ENCODE measurements at regions not wholly inside any gene's neighbourhood (a gene's known extent, or its start where the extent isn't known, plus 50 kb on each side); places are given as distances from the start of the nearest gene placed in this dataset.
"Not testable (repeated sequence)": the region's sequence is repeated elsewhere in the genome, so short reads cannot be mapped to it uniquely, and the experiment has no call there.

DNA sequence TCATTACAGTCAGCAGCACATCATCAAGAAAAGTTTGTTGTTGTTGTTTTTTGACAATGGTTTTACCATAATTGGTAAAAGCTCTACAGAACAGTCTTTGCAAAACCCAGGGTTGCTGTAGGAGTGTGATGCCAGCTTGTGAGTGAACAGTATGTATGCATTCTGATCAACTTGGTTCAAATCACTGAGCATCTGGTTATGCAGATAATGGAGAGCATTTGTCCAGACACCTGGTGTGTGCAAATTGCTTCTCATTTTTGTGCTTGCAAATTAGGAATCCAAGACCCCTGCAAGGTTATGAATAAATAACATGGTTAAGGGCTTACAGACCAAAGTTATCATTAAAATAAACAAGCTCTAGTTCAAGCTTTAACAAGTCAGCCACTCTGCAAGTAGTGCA, 448.7 kb upstream of the ACTBL2 start:
- TF ChIP-seq POLR2AphosphoS5 (IDR thresholded peaks at IDR 0.05; ENCODE audit: low read depth, low read length) (no peak), POU2F2 (IDR thresholded peaks at IDR 0.05; ENCODE audit: low read depth, low read length) (no peak), POLR2A (IDR thresholded peaks at IDR 0.05; ENCODE audit: low read depth, low read length) (no peak), TAF1 (IDR thresholded peaks at IDR 0.05; ENCODE audit: low read depth, low read length) (no peak), SPI1 (IDR thresholded peaks at IDR 0.05; ENCODE audit: low read depth, low read length) (no peak), PAX5 (IDR thresholded peaks at IDR 0.05; ENCODE audit: insufficient read depth, low read length, severe bottlenecking) (no peak)
- no peak for DNase-seq (ENCODE audit: insufficient read length, low spot score)
- no peak for FAIRE-seq

DNA sequence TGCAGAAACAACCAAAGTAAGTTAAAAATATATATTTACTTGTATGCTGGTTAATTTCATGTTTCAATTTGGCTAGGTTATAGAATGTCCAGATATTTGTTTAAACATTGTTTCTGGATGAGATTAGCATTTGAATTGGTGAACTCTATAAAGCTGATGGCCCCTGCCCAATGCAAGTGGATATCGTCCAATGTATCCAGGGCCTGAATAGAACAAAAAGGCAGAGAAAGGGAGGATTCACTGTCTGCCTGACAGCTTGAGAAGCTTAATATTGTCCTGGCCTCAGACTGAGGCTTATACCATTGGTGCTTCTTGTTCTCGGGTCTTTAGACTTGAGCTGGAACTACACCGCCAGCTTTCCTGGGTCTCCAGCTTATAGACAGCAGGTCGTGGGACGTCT, 446.7 kb upstream of the ACTBL2 start:
- TF ChIP-seq PAX5 (IDR thresholded peaks at IDR 0.05; ENCODE audit: insufficient read depth, low read length, severe bottlenecking) (no peak), TAF1 (IDR thresholded peaks at IDR 0.05; ENCODE audit: low read depth, low read length) (no peak), POU2F2 (IDR thresholded peaks at IDR 0.05; ENCODE audit: low read depth, low read length) (no peak), POLR2AphosphoS5 (IDR thresholded peaks at IDR 0.05; ENCODE audit: low read depth, low read length) (no peak), SPI1 (IDR thresholded peaks at IDR 0.05; ENCODE audit: low read depth, low read length) (no peak)

DNA sequence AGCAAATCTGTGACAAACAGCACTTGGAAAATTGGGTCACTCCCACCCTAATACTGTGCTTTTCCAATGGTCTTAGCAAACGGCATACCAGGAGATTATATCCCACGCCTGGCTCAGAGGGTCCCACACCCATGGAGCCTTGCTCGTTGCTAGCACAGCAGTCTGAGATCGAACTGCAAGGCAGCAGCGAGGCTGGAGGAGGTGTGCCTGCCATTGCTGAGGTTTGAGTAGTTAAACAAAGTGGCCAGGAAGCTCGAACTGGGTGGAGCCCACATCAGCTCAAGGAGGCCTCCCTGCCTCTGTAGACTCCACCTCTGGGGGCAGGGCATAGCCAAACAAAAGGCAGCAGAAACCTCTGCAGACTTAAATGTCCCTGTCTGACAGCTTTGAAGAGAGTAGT, 440.5 kb upstream of the ACTBL2 start:
- FAIRE-seq; DNase-seq (ENCODE audit: insufficient read length, low spot score): not testable (repeated sequence)

More for the DNA sequence above, 446.7 kb upstream of the ACTBL2 start:
- DNase-seq (ENCODE audit: insufficient read length, low spot score), result no peak
- no peak for FAIRE-seq

GRCh38 chr5:57917004-57917403, 434.4 kb upstream of the ACTBL2 start:
- no peak for DNase-seq (ENCODE audit: insufficient read length, low spot score)
- FAIRE-seq, result no peak
- no peak for TF ChIP-seq POLR2AphosphoS5 (IDR thresholded peaks at IDR 0.05; ENCODE audit: low read depth, low read length)
- TF ChIP-seq TAF1 (IDR thresholded peaks at IDR 0.05; ENCODE audit: low read depth, low read length), result no peak
- TF ChIP-seq POU2F2 (IDR thresholded peaks at IDR 0.05; ENCODE audit: low read depth, low read length), result no peak
- no peak for TF ChIP-seq PAX5 (IDR thresholded peaks at IDR 0.05; ENCODE audit: insufficient read depth, low read length, severe bottlenecking)
- TF ChIP-seq SPI1 (IDR thresholded peaks at IDR 0.05; ENCODE audit: low read depth, low read length), result no peak
- TF ChIP-seq POLR2A (IDR thresholded peaks at IDR 0.05; ENCODE audit: low read depth, low read length), result no peak

DNA sequence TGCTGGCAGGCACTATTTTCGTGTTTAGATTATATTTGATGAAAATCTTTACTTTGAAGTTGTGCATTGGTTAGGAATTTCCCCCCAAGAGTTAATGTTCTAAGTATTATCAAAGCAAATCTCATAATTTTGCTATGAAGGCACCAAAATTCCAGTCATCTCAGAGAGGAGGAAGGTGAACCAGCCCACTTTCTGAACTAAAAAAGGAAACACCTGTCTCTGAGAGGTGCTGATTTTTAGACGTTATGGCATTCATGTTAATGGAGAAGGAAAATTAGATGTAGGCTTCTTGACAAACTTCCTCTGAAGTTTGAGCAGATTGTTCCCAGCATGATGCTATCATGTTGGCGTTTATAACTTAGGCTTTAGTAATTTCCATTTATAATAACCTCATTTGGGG, 432.9 kb upstream of the ACTBL2 start:
- DNase-seq (ENCODE audit: insufficient read length, low spot score), result no peak
- TF ChIP-seq POU2F2 (IDR thresholded peaks at IDR 0.05; ENCODE audit: low read depth, low read length), result no peak
- FAIRE-seq, result no peak

- no peak for TF ChIP-seq PAX5 (IDR thresholded peaks at IDR 0.05; ENCODE audit: insufficient read depth, low read length, severe bottlenecking)
- no peak for TF ChIP-seq POLR2AphosphoS5 (IDR thresholded peaks at IDR 0.05; ENCODE audit: low read depth, low read length)
- TF ChIP-seq TAF1 (IDR thresholded peaks at IDR 0.05; ENCODE audit: low read depth, low read length), result no peak
- TF ChIP-seq POU2F2 (IDR thresholded peaks at IDR 0.05; ENCODE audit: low read depth, low read length), result no peak
- no peak for TF ChIP-seq POLR2A (IDR thresholded peaks at IDR 0.05; ENCODE audit: low read depth, low read length)
- no peak for TF ChIP-seq SPI1 (IDR thresholded peaks at IDR 0.05; ENCODE audit: low read depth, low read length)
- DNase-seq (ENCODE audit: insufficient read length, low spot score) (no peak), FAIRE-seq (no peak)
Measured at GRCh38 chr5:57911438-57911837, 428.8 kb upstream of the ACTBL2 start.

GRCh38 chr5:57906671-57907070, 424.1 kb upstream of the ACTBL2 start:
- no peak for DNase-seq (ENCODE audit: insufficient read length, low spot score)
- FAIRE-seq, result no peak
- no peak for TF ChIP-seq POLR2AphosphoS5 (IDR thresholded peaks at IDR 0.05; ENCODE audit: low read depth, low read length)
- no peak for TF ChIP-seq PAX5 (IDR thresholded peaks at IDR 0.05; ENCODE audit: insufficient read depth, low read length, severe bottlenecking)
- TF ChIP-seq POU2F2 (IDR thresholded peaks at IDR 0.05; ENCODE audit: low read depth, low read length), result no peak
- no peak for TF ChIP-seq TAF1 (IDR thresholded peaks at IDR 0.05; ENCODE audit: low read depth, low read length)
- TF ChIP-seq POLR2A (IDR thresholded peaks at IDR 0.05; ENCODE audit: low read depth, low read length), result no peak
- TF ChIP-seq SPI1 (IDR thresholded peaks at IDR 0.05; ENCODE audit: low read depth, low read length), result no peak

DNA sequence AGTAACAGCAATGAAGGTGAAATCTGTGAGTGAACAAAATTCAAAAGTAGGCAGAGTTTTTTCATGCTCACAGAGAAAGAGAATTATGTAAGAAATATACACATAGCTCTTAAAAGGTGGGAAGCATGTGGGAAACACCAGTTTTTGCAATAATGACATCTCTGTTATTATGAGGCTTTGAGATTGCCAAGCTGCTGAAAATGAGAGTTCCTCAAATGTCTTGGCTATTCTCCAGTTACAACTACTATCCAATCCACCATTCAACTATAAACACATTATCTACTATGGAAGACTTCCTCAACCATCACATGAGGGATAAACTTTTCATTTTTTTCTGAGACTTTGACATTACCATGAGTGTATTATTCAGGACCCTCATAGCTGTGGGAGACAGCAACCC, 420.8 kb upstream of the ACTBL2 start:
- TF ChIP-seq POU2F2 (IDR thresholded peaks at IDR 0.05; ENCODE audit: low read depth, low read length), result no peak
- no peak for TF ChIP-seq PAX5 (IDR thresholded peaks at IDR 0.05; ENCODE audit: insufficient read depth, low read length, severe bottlenecking)
- no peak for TF ChIP-seq TAF1 (IDR thresholded peaks at IDR 0.05; ENCODE audit: low read depth, low read length)
- TF ChIP-seq POLR2AphosphoS5 (IDR thresholded peaks at IDR 0.05; ENCODE audit: low read depth, low read length), result no peak
- TF ChIP-seq SPI1 (IDR thresholded peaks at IDR 0.05; ENCODE audit: low read depth, low read length), result no peak
- TF ChIP-seq POLR2A (IDR thresholded peaks at IDR 0.05; ENCODE audit: low read depth, low read length), result no peak
- no peak for DNase-seq (ENCODE audit: insufficient read length, low spot score)
- no peak for FAIRE-seq

DNA sequence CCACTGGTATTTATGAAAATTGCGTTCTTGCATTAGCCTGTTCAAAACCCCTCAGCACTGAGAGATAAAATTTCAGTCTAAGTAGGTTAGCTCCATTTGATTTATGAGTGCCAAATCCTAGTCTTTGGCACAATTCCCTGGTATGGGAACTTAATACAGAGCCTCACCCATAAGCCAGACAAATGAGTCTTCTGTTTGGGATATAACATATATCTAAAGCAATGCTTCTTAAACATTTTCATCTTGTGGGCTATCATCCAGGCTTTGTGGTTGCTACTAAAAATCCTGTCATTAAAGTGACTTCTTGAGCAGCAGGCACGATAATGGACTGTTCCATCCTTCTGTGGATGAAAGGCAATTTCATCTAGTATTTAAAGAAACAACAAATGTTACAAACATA, 419.5 kb upstream of the ACTBL2 start:
- FAIRE-seq (no peak), DNase-seq (ENCODE audit: insufficient read length, low spot score) (no peak)
- TF ChIP-seq SPI1 (IDR thresholded peaks at IDR 0.05; ENCODE audit: low read depth, low read length) (no peak), POLR2A (IDR thresholded peaks at IDR 0.05; ENCODE audit: low read depth, low read length) (no peak), PAX5 (IDR thresholded peaks at IDR 0.05; ENCODE audit: insufficient read depth, low read length, severe bottlenecking) (no peak), POLR2AphosphoS5 (IDR thresholded peaks at IDR 0.05; ENCODE audit: low read depth, low read length) (no peak), TAF1 (IDR thresholded peaks at IDR 0.05; ENCODE audit: low read depth, low read length) (no peak), POU2F2 (IDR thresholded peaks at IDR 0.05; ENCODE audit: low read depth, low read length) (no peak)

- no peak for DNase-seq (ENCODE audit: insufficient read length, low spot score)
- TF ChIP-seq SPI1 (IDR thresholded peaks at IDR 0.05; ENCODE audit: low read depth, low read length), result no peak
- TF ChIP-seq TAF1 (IDR thresholded peaks at IDR 0.05; ENCODE audit: low read depth, low read length), result no peak
- TF ChIP-seq POLR2AphosphoS5 (IDR thresholded peaks at IDR 0.05; ENCODE audit: low read depth, low read length), result no peak
- TF ChIP-seq POU2F2 (IDR thresholded peaks at IDR 0.05; ENCODE audit: low read depth, low read length), result no peak
- no peak for FAIRE-seq
Measured at GRCh38 chr5:57900381-57900944, 417.9 kb upstream of the ACTBL2 start.

GRCh38 chr5:57896576-57896975, 414.0 kb upstream of the ACTBL2 start:
- DNase-seq (ENCODE audit: insufficient read length, low spot score) (no peak), FAIRE-seq (no peak)
- no peak for TF ChIP-seq SPI1 (IDR thresholded peaks at IDR 0.05; ENCODE audit: low read depth, low read length)
